ENCODE measurements at regions not wholly inside any gene's neighbourhood (a gene's known extent, or its start where the extent isn't known, plus 50 kb on each side); places are given as distances from the start of the nearest gene placed in this dataset.
A peak's percentile ranks its signal among the peaks of the same experiment; 100 is the strongest.
"Not testable (repeated sequence)": the region's sequence is repeated elsewhere in the genome, so short reads cannot be mapped to it uniquely, and the experiment has no call there.

DNA sequence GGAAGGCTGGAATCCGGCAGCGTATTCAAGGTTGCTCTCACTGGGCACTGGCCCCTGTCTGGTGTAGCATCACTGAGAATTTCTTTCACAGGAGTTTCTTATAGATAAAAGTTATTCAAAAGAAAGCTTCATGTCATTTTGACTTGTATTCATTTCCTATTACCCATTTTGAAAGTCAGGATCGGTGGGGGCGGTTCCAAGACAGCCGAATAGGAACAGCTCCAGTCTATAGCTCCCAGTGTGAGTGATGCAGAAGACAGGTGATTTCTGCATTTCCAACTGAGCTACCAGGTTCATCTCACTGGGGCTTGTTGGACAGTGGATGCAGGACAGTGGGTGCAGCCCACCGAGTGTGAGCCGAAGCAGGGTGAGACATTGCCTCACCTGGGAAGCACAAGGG is 51.5 kb upstream of the CDC42EP3 start:
- not testable (repeated sequence) for H3K4me3 ChIP-seq (ENCODE audit: low read length); H3K27me3 ChIP-seq (ENCODE audit: control insufficient read depth, insufficient read depth, low read length); H3K4me2 ChIP-seq (ENCODE audit: low read length); H3K36me3 ChIP-seq (ENCODE audit: insufficient read depth, low read length); H3K9ac ChIP-seq (ENCODE audit: low read depth, low read length); H3K9me3 ChIP-seq (replicated peaks; ENCODE audit: low read length)
- peaks cover 19% of the 10 kb centered on the region for H3K4me1 ChIP-seq (ENCODE audit: control insufficient read depth, insufficient read depth, low read length)

DNA sequence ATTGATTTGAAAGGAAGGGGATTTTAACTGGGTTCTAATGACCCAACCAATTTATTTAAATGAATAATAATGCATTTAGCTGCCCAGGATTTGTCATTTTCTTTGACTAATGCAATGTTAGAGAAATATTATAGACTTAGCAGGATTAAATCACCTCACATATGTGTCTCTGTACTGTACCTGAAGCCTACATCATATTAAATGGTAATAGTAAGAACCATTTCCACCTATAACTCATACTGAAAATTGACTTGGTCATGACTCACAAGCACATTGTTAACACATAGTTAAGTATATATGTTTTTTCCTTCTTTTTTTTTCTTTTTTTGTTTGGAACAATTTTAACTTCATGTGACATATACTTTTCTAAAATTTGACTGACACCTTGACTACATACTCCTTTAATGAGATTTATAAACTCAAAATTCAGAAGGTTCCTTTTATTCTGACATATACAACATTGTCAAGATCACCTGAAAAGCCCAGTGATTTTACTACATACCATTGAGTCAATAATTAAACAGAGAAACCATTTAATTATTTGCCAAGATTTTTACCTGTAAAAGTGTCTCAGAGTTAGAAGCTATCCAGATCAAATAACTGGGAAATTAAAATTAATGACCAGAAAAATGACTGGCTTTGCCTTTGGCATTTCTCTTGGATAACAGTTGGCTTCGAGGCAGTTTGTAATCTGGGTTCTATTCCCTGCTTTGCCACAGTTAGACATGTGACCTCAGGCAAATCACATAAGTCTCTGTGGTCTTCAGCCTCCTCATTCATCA is 58.8 kb upstream of the CDC42EP3 start:
- Histone ChIP-seq H3K9ac (ENCODE audit: low read depth, low read length) (no peak overlapping the region), H3K4me3 (ENCODE audit: low read length) (no peak overlapping the region), H3K9me3 (replicated peaks; ENCODE audit: low read length) (no peaks in the 10 kb centered on the region), H3K4me1 (ENCODE audit: control insufficient read depth, insufficient read depth, low read length) (peaks cover 15% of the 10 kb centered on the region), H3K27me3 (ENCODE audit: control insufficient read depth, insufficient read depth, low read length) (no peaks in the 10 kb centered on the region), H3K4me2 (ENCODE audit: low read length) (no peak overlapping the region), H3K36me3 (ENCODE audit: insufficient read depth, low read length) (no peaks in the 10 kb centered on the region)

DNA sequence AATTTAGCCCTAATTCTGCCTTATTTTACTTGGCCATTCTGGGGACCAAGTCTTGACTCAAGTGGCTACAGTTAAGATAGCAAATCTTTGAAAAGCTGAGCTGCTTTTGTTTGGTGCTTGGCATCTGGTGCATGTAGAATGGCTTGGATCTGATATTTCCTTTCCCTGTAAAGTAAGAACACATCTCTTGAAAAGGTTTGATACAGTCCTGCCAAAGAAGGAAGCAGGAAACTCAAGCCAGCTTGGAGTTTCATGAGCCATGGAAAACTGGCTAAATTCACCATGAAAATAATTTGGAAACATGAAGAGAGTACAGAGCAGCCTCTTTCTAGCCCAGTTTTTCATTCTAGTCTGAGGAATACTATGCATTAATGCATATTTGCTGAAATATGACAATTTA is 61.0 kb upstream of the CDC42EP3 start:
- peaks cover 32% of the 10 kb centered on the region for H3K4me1 ChIP-seq (ENCODE audit: control insufficient read depth, insufficient read depth, low read length)
- H3K27me3 ChIP-seq (ENCODE audit: control insufficient read depth, insufficient read depth, low read length); H3K36me3 ChIP-seq (ENCODE audit: insufficient read depth, low read length); H3K4me2 ChIP-seq (ENCODE audit: low read length); H3K9me3 ChIP-seq (replicated peaks; ENCODE audit: low read length); H3K9ac ChIP-seq (ENCODE audit: low read depth, low read length); H3K4me3 ChIP-seq (ENCODE audit: low read length): not testable (repeated sequence)

DNA sequence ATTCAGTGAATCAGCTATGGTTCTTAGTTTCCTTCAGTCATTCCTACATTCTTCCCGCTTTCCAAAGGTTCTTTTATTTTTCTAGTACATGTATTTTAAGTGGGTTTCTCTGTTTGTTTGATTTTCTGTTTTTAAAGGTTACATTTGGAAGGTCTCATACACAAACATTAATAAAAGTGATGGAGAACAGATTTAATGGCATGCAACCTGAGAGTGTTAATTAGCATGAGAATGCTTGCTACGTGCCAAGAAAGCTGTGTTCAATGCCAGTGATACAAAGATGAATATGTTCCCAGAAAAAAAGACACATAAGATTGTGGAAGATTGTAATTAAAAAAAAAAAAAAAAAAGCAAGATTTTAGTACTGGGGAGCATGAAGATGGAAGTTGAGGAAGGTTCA is 61.8 kb upstream of the CDC42EP3 start:
- Histone ChIP-seq H3K4me3 (ENCODE audit: low read length) (no peak overlapping the region), H3K27me3 (ENCODE audit: control insufficient read depth, insufficient read depth, low read length) (no peaks in the 10 kb centered on the region), H3K4me1 (ENCODE audit: control insufficient read depth, insufficient read depth, low read length) (peaks cover 39% of the 10 kb centered on the region), H3K9ac (ENCODE audit: low read depth, low read length) (no peak overlapping the region), H3K4me2 (ENCODE audit: low read length) (no peak overlapping the region), H3K9me3 (replicated peaks; ENCODE audit: low read length) (no peaks in the 10 kb centered on the region), H3K36me3 (ENCODE audit: insufficient read depth, low read length) (no peaks in the 10 kb centered on the region)

DNA sequence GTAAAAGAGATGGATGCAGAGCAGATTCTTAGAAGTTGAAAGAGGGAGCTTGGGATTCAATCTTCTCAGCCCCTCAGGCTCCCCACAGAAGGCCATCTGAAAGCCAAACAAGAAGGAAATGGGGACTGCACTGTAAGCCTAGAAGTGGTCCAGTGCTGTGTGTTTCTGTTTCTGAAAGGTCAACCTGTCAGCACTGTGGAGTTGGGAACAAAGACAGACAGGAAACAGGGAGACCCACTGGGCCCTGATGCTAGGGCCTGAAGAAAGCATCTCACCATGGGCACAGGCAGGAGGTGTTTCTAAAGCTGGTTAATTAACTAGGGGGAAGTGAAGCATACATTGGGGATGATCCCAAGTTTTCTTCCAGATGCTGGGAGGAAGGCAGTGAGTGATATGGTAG is 62.5 kb upstream of the CDC42EP3 start:
- not testable (repeated sequence) for H3K9me3 ChIP-seq (replicated peaks; ENCODE audit: low read length); H3K27me3 ChIP-seq (ENCODE audit: control insufficient read depth, insufficient read depth, low read length); H3K9ac ChIP-seq (ENCODE audit: low read depth, low read length); H3K36me3 ChIP-seq (ENCODE audit: insufficient read depth, low read length); H3K4me2 ChIP-seq (ENCODE audit: low read length); H3K4me3 ChIP-seq (ENCODE audit: low read length)
- H3K4me1 ChIP-seq (ENCODE audit: control insufficient read depth, insufficient read depth, low read length): peaks cover 39% of the 10 kb centered on the region

DNA sequence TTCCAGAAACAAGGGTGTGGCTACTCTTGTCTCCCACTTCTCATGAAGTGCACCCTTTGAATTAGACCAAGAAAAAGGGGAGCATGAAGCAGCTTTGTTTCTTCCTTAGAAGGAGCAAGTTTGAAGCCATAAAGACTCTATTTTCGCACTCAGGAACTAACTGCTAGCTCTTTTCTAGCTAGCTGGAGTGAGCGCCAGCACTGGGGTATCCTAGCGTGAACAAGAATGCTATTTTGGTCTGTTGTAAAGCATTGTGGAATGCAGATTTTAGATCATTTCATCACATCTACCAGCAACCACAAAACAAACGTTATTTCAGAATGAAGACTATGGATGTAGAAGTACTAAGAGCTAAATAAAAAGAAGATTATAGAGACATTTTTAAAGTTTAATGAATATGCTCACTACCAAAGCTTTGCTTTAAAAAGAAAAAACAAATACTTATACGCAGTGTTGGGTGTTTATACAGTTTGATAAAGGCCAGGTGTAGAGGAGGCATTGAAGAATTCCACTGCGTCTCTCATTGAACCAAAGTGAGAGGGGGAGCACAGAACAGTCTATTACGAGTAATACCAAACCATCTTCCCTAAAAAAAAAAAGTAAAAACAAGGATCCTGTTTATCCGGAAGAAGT is 63.6 kb upstream of the CDC42EP3 start:
- H3K27me3 ChIP-seq (ENCODE audit: control insufficient read depth, insufficient read depth, low read length); H3K4me3 ChIP-seq (ENCODE audit: low read length); H3K36me3 ChIP-seq (ENCODE audit: insufficient read depth, low read length); H3K9me3 ChIP-seq (replicated peaks; ENCODE audit: low read length): not testable (repeated sequence)
- peaks cover 41% of the 10 kb centered on the region for H3K4me1 ChIP-seq (ENCODE audit: control insufficient read depth, insufficient read depth, low read length)
- peak overlapping the region; percentile 56 for H3K9ac ChIP-seq (ENCODE audit: low read depth, low read length)
- H3K4me2 ChIP-seq (ENCODE audit: low read length): peak overlapping the region; percentile 47

GRCh38 chr2:37735524-37735910 is 64.1 kb upstream of the CDC42EP3 start:
- H3K36me3 ChIP-seq (ENCODE audit: insufficient read depth, low read length); H3K27me3 ChIP-seq (ENCODE audit: control insufficient read depth, insufficient read depth, low read length); H3K9me3 ChIP-seq (replicated peaks; ENCODE audit: low read length); H3K4me3 ChIP-seq (ENCODE audit: low read length): not testable (repeated sequence)
- Histone ChIP-seq H3K4me2 (ENCODE audit: low read length) (peak overlapping the region; percentile 47), H3K9ac (ENCODE audit: low read depth, low read length) (peak overlapping the region; percentile 56), H3K4me1 (ENCODE audit: control insufficient read depth, insufficient read depth, low read length) (peaks cover 46% of the 10 kb centered on the region)

DNA sequence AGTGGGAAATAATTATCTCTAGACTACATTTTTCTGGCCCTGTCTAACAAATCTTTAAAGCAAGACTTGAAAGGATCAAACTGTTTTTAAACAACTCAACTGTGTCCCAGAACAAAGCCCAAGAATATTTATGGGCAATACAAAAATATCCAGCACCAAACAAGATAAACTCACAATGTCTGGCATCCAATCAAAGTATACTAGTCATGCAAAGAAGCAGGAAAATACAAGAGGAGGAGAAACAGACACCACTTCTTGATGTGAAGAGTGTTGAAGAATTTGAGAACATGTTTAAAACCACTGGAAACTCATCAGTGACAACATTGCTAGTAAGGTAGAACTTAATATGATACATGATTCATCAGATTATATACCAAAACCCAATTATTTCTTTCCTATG is 66.1 kb upstream of the CDC42EP3 start:
- H3K4me3 ChIP-seq (ENCODE audit: low read length): no peak overlapping the region
- H3K4me2 ChIP-seq (ENCODE audit: low read length): no peak overlapping the region
- no peaks in the 10 kb centered on the region for H3K9me3 ChIP-seq (replicated peaks; ENCODE audit: low read length)
- peaks cover 55% of the 10 kb centered on the region for H3K4me1 ChIP-seq (ENCODE audit: control insufficient read depth, insufficient read depth, low read length)
- H3K36me3 ChIP-seq (ENCODE audit: insufficient read depth, low read length): no peaks in the 10 kb centered on the region
- H3K27me3 ChIP-seq (ENCODE audit: control insufficient read depth, insufficient read depth, low read length): no peaks in the 10 kb centered on the region
- H3K9ac ChIP-seq (ENCODE audit: low read depth, low read length): no peak overlapping the region

DNA sequence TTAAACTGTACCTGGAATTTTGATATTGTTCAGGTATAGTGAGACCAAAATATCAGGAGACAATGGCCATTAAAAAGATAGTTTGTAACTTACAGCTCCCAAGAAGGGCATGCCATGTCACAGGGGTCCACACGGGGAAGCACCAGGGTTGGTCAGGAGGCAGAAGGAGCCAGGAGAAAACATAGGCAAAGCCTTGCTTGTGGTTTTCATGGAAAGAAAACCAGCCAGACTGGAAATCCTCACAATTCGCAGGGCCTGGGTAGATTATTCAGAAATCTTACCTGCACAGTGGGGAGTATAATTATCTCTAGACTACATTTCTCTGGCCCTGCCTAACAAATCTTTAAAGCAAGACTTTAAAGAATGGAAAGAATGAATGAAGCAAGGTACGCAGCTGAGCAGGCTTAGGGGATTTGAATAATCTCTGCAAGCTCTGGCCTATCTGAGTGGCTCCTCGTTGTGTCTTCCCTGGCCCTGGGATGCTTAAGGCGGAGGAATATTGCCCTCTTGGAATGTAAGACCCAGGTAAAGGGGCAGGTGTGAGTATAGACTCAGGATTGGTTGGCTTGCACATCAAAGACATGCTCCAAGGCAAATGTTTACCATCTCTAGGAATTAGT is 66.9 kb upstream of the CDC42EP3 start:
- Histone ChIP-seq H3K9me3 (replicated peaks; ENCODE audit: low read length) (no peaks in the 10 kb centered on the region), H3K27me3 (ENCODE audit: control insufficient read depth, insufficient read depth, low read length) (no peaks in the 10 kb centered on the region), H3K4me1 (ENCODE audit: control insufficient read depth, insufficient read depth, low read length) (peaks cover 61% of the 10 kb centered on the region), H3K4me2 (ENCODE audit: low read length) (no peak overlapping the region), H3K36me3 (ENCODE audit: insufficient read depth, low read length) (no peaks in the 10 kb centered on the region), H3K9ac (ENCODE audit: low read depth, low read length) (no peak overlapping the region), H3K4me3 (ENCODE audit: low read length) (no peak overlapping the region)

GRCh38 chr2:37739153-37739552 is 67.7 kb upstream of the CDC42EP3 start:
- peaks cover 57% of the 10 kb centered on the region for H3K4me1 ChIP-seq (ENCODE audit: control insufficient read depth, insufficient read depth, low read length)
- H3K36me3 ChIP-seq (ENCODE audit: insufficient read depth, low read length): no peaks in the 10 kb centered on the region
- H3K9ac ChIP-seq (ENCODE audit: low read depth, low read length): no peak overlapping the region
- no peak overlapping the region for H3K4me3 ChIP-seq (ENCODE audit: low read length)
- H3K27me3 ChIP-seq (ENCODE audit: control insufficient read depth, insufficient read depth, low read length): no peaks in the 10 kb centered on the region
- H3K9me3 ChIP-seq (replicated peaks; ENCODE audit: low read length): no peaks in the 10 kb centered on the region
- no peak overlapping the region for H3K4me2 ChIP-seq (ENCODE audit: low read length)

- Histone ChIP-seq H3K4me1 (ENCODE audit: control insufficient read depth, insufficient read depth, low read length) (peaks cover 46% of the 10 kb centered on the region), H3K4me3 (ENCODE audit: low read length) (no peak overlapping the region), H3K9me3 (replicated peaks; ENCODE audit: low read length) (no peaks in the 10 kb centered on the region), H3K27me3 (ENCODE audit: control insufficient read depth, insufficient read depth, low read length) (no peaks in the 10 kb centered on the region), H3K9ac (ENCODE audit: low read depth, low read length) (no peak overlapping the region), H3K36me3 (ENCODE audit: insufficient read depth, low read length) (no peaks in the 10 kb centered on the region), H3K4me2 (ENCODE audit: low read length) (no peak overlapping the region)
Observed at GRCh38 chr2:37740164-37740739, 68.8 kb upstream of the CDC42EP3 start.

Measured in skeletal muscle satellite cell (primary cell).